ENCODE measurements at regions not wholly inside any gene's neighbourhood (a gene's known extent, or its start where the extent isn't known, plus 50 kb on each side); places are given as distances from the start of the nearest gene placed in this dataset.

DNA sequence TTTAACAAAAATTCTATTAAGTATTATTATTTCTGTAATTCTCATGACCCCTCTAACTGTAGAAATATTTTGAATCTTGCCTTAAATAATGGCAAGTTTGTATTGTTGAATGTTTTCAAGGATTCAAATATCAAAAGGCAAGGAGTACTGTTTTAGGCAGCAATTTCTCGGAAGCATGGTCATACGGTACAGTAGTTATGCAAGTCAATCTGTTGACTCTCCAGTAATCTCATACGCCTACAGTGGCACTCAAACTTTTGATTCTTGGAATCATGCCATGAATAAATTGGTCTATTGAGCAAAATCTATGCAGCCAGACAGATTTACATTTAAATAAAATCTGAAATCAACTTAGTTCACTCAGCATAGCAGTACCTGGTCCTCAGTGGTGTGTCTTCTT is 139.6 kb upstream of the FAM47C start:
- TF ChIP-seq, protein P1, sequence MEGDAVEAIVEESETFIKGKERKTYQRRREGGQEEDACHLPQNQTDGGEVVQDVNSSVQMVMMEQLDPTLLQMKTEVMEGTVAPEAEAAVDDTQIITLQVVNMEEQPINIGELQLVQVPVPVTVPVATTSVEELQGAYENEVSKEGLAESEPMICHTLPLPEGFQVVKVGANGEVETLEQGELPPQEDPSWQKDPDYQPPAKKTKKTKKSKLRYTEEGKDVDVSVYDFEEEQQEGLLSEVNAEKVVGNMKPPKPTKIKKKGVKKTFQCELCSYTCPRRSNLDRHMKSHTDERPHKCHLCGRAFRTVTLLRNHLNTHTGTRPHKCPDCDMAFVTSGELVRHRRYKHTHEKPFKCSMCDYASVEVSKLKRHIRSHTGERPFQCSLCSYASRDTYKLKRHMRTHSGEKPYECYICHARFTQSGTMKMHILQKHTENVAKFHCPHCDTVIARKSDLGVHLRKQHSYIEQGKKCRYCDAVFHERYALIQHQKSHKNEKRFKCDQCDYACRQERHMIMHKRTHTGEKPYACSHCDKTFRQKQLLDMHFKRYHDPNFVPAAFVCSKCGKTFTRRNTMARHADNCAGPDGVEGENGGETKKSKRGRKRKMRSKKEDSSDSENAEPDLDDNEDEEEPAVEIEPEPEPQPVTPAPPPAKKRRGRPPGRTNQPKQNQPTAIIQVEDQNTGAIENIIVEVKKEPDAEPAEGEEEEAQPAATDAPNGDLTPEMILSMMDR (IDR thresholded peaks at IDR 0.05; ENCODE audit: poor library complexity, severe bottlenecking): no peak
- no peak for TF ChIP-seq EP300 (conservative IDR thresholded peaks at IDR 0.05; ENCODE audit: poor library complexity, severe bottlenecking)
- no peak for TF ChIP-seq EZH2 (IDR thresholded peaks at IDR 0.05; ENCODE audit: borderline replicate concordance, insufficient read depth, low read length, poor library complexity, severe bottlenecking)
- TF ChIP-seq TAF1 (IDR thresholded peaks at IDR 0.05; ENCODE audit: low read depth): no peak
- TF ChIP-seq, protein P2, sequence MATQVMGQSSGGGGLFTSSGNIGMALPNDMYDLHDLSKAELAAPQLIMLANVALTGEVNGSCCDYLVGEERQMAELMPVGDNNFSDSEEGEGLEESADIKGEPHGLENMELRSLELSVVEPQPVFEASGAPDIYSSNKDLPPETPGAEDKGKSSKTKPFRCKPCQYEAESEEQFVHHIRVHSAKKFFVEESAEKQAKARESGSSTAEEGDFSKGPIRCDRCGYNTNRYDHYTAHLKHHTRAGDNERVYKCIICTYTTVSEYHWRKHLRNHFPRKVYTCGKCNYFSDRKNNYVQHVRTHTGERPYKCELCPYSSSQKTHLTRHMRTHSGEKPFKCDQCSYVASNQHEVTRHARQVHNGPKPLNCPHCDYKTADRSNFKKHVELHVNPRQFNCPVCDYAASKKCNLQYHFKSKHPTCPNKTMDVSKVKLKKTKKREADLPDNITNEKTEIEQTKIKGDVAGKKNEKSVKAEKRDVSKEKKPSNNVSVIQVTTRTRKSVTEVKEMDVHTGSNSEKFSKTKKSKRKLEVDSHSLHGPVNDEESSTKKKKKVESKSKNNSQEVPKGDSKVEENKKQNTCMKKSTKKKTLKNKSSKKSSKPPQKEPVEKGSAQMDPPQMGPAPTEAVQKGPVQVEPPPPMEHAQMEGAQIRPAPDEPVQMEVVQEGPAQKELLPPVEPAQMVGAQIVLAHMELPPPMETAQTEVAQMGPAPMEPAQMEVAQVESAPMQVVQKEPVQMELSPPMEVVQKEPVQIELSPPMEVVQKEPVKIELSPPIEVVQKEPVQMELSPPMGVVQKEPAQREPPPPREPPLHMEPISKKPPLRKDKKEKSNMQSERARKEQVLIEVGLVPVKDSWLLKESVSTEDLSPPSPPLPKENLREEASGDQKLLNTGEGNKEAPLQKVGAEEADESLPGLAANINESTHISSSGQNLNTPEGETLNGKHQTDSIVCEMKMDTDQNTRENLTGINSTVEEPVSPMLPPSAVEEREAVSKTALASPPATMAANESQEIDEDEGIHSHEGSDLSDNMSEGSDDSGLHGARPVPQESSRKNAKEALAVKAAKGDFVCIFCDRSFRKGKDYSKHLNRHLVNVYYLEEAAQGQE (IDR thresholded peaks at IDR 0.05; ENCODE audit: borderline replicate concordance): no peak
- TF ChIP-seq SMC3 (conservative IDR thresholded peaks at IDR 0.05; ENCODE audit: poor library complexity): no peak
- no peak for TF ChIP-seq POLR2AphosphoS5 (IDR thresholded peaks at IDR 0.05)
